ENCODE measurements at regions not wholly inside any gene's neighbourhood (a gene's known extent, or its start where the extent isn't known, plus 50 kb on each side); places are given as distances from the start of the nearest gene placed in this dataset.

DNA sequence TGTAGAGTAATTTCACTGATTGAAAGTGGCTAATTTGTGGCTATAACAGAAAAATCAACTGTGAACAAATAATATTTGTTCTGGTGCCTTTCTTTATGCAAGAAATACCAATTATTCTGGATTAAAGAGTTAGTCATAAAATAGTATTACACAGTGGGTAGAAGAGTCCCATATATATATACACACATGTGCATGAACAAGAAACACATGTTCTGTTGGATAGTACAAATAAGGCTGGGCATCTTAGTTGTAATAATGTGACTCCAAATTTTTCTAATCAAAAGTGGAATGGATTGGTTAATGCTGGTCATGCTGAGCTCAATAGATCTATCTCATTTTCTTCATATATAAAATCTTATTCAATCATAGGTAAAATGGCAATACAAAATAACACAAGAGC, 179.4 kb downstream of the OGFRL1 start:
- TF ChIP-seq, protein P1, sequence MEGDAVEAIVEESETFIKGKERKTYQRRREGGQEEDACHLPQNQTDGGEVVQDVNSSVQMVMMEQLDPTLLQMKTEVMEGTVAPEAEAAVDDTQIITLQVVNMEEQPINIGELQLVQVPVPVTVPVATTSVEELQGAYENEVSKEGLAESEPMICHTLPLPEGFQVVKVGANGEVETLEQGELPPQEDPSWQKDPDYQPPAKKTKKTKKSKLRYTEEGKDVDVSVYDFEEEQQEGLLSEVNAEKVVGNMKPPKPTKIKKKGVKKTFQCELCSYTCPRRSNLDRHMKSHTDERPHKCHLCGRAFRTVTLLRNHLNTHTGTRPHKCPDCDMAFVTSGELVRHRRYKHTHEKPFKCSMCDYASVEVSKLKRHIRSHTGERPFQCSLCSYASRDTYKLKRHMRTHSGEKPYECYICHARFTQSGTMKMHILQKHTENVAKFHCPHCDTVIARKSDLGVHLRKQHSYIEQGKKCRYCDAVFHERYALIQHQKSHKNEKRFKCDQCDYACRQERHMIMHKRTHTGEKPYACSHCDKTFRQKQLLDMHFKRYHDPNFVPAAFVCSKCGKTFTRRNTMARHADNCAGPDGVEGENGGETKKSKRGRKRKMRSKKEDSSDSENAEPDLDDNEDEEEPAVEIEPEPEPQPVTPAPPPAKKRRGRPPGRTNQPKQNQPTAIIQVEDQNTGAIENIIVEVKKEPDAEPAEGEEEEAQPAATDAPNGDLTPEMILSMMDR (IDR thresholded peaks at IDR 0.05; ENCODE audit: extremely low read depth in 1 of 2, insufficient read depth in 1 of 2, low read depth in 1 of 2, low read length in 2 of 2), result no peak
- TF ChIP-seq POLR2A (IDR thresholded peaks at IDR 0.05; ENCODE audit: low read depth, low read length) (no peak), POLR2AphosphoS5 (IDR thresholded peaks at IDR 0.05; ENCODE audit: insufficient read depth, low read depth, low read length) (no peak), EZH2 (IDR thresholded peaks at IDR 0.05; ENCODE audit: borderline replicate concordance, low read depth, low read length, severe bottlenecking) (no peak), JUN (IDR thresholded peaks at IDR 0.05; ENCODE audit: borderline replicate concordance, insufficient read depth, insufficient read length, low read depth) (no peak), FOS (IDR thresholded peaks at IDR 0.05; ENCODE audit: borderline replicate concordance, insufficient read depth, low read length) (no peak), GATA2 (IDR thresholded peaks at IDR 0.05; ENCODE audit: insufficient read depth, insufficient read length, low read depth, low read length) (no peak)
- TF ChIP-seq, protein P2, sequence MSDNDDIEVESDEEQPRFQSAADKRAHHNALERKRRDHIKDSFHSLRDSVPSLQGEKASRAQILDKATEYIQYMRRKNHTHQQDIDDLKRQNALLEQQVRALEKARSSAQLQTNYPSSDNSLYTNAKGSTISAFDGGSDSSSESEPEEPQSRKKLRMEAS (IDR thresholded peaks at IDR 0.05; ENCODE audit: insufficient read depth, insufficient read length), result no peak
